ENCODE measurements at regions not wholly inside any gene's neighbourhood (a gene's known extent, or its start where the extent isn't known, plus 50 kb on each side); places are given as distances from the start of the nearest gene placed in this dataset.

- TF ChIP-seq POLR2A (IDR thresholded peaks at IDR 0.05; ENCODE audit: borderline replicate concordance, extremely low read depth, insufficient read depth, insufficient read length): no peak
- TF ChIP-seq POLR2AphosphoS5 (IDR thresholded peaks at IDR 0.05; ENCODE audit: low read depth, low read length): no peak
These were observed 757.3 kb downstream of the SI start for GRCh38 chr3:164320962-164321361.

Data from HCT116 (cell line).